Breast epithelium (tissue), 4 donors: ENCODE measurements at regions not wholly inside any gene's neighbourhood (a gene's known extent, or its start where the extent isn't known, plus 50 kb on each side); places are given as distances from the start of the nearest gene placed in this dataset.

Source experiments
- DNase-seq, 2 donors: peaks; one replicate each; pipeline ENCODE4 v3.0.0-alpha.2; 2019; ENCODE audit warnings: low spot score in 2 of 2
- H3K27ac ChIP-seq, 2 donors: fragments of 200-600 bp; sonication (generic) in 1 of 2; one replicate each; pipeline ENCODE4 v1.5.1; 2016 to 2019; ENCODE audit warnings: mild to moderate bottlenecking in 1 of 2
- H3K27me3 ChIP-seq, 2 donors: fragments of 200-600 bp; sonication (generic) in 1 of 2; one replicate each; pipeline versions ENCODE4 v1.5.1 to v1.6.0; 2017 to 2019; ENCODE audit warnings: control low read depth in 1 of 2, mild to moderate bottlenecking in 1 of 2
- H3K36me3 ChIP-seq: fragments of 200-600 bp; one replicate; pipeline ENCODE4 v1.5.1; 2019
- H3K4me1 ChIP-seq, 2 donors: fragments of 200-600 bp; sonication (generic); one replicate each; pipeline ENCODE4 v1.5.1; 2016 to 2019; ENCODE audit warnings: control low read depth in 1 of 2
- H3K4me3 ChIP-seq, 3 donors: fragments of 200-600 bp; sonication (generic); 1 replicate in 2 of 3; 2 replicates in 1 of 3; pipeline ENCODE4 v1.5.1; 2016 to 2019; ENCODE audit warnings: mild to moderate bottlenecking in 3 of 3, moderate library complexity in 2 of 3
- H3K9me3 ChIP-seq, 2 donors: fragments of 200-600 bp; sonication (generic) in 1 of 2; one replicate each; pipeline ENCODE4 v1.5.1; 2016 to 2019; ENCODE audit warnings: control low read depth in 1 of 2
- CTCF ChIP-seq, 3 donors: fragments of 450-650 bp; IDR thresholded peaks; one replicate each; pipeline ENCODE4 v1.5.1; 2016 to 2017; ENCODE audit warnings: antibody characterized with exemption in 3 of 3, mild to moderate bottlenecking in 3 of 3, moderate library complexity in 3 of 3
- POLR2A ChIP-seq: fragments of 450-650 bp; IDR thresholded peaks from one replicate; pipeline ENCODE4 v1.6.1; 2016; ENCODE audit warnings: antibody characterized with exemption, mild to moderate bottlenecking, moderate library complexity
- POLR2AphosphoS5 ChIP-seq, 3 donors: sonication (generic); formaldehyde crosslinking; IDR thresholded peaks; one replicate each; pipeline ENCODE4 v1.6.1; 2017; ENCODE audit warnings: antibody characterized with exemption in 3 of 3
- intact Hi-C: fragments of 100-400 bp; cut with DNase I; formaldehyde crosslinking; loops from one replicate; pipeline ENCODE4 v1.15.1; 2023; ENCODE audit warnings: low total_unique reads

- no peaks in the 10 kb centered on the region for H3K36me3 ChIP-seq
- H3K9me3 ChIP-seq, result peaks cover 0 to 1% of the 10 kb centered on the region in 2 donors
- DNase-seq, result no peak
- H3K27ac ChIP-seq, result no peak overlapping the region
- intact Hi-C loops, result no loop called here
- H3K4me3 ChIP-seq, result no peak overlapping the region
- no peaks in the 10 kb centered on the region for H3K4me1 ChIP-seq
- TF ChIP-seq CTCF (IDR thresholded peaks at IDR 0.05) (no peak), POLR2A (no peak), POLR2AphosphoS5 (IDR thresholded peaks at IDR 0.05) (no peak)
- no peaks in the 10 kb centered on the region for H3K27me3 ChIP-seq
Measured at GRCh38 chr10:78891741-78892140, 177.0 kb upstream of the ZMIZ1 start.

GRCh38 chr10:78892338-78893176 lies 176.2 kb upstream of the ZMIZ1 start:
- H3K36me3 ChIP-seq, result no peaks in the 10 kb centered on the region
- no peak overlapping the region for H3K4me3 ChIP-seq
- TF ChIP-seq CTCF (IDR thresholded peaks at IDR 0.05) (no peak), POLR2AphosphoS5 (IDR thresholded peaks at IDR 0.05) (no peak), POLR2A (no peak)
- DNase-seq, result no peak
- H3K9me3 ChIP-seq, result no peaks in the 10 kb centered on the region
- intact Hi-C loops, result no loop called here
- H3K4me1 ChIP-seq, result no peaks in the 10 kb centered on the region
- H3K27me3 ChIP-seq, result no peaks in the 10 kb centered on the region
- no peak overlapping the region for H3K27ac ChIP-seq

GRCh38 chr10:78893217-78893616 lies 175.5 kb upstream of the ZMIZ1 start:
- Histone ChIP-seq H3K9me3 (no peaks in the 10 kb centered on the region), H3K36me3 (no peaks in the 10 kb centered on the region), H3K27ac (no peak overlapping the region), H3K4me1 (no peaks in the 10 kb centered on the region), H3K27me3 (no peaks in the 10 kb centered on the region), H3K4me3 (no peak overlapping the region)
- intact Hi-C loops, result no loop called here
- no peak for TF ChIP-seq POLR2AphosphoS5 (IDR thresholded peaks at IDR 0.05)
- no peak for TF ChIP-seq POLR2A
- TF ChIP-seq CTCF (IDR thresholded peaks at IDR 0.05), result no peak
- no peak for DNase-seq

- Histone ChIP-seq H3K36me3 (no peaks in the 10 kb centered on the region), H3K4me3 (no peak overlapping the region), H3K27ac (no peak overlapping the region), H3K4me1 (peaks cover 0 to 2% of the 10 kb centered on the region in 2 donors), H3K27me3 (no peaks in the 10 kb centered on the region), H3K9me3 (no peaks in the 10 kb centered on the region)
- DNase-seq, result no peak
- intact Hi-C loops, result no loop called here
- no peak for TF ChIP-seq POLR2AphosphoS5 (IDR thresholded peaks at IDR 0.05)
- TF ChIP-seq CTCF (IDR thresholded peaks at IDR 0.05), result no peak
- TF ChIP-seq POLR2A, result no peak
Measured at GRCh38 chr10:78894089-78894840, 174.5 kb upstream of the ZMIZ1 start.

- H3K4me1 ChIP-seq, result peaks cover 0 to 4% of the 10 kb centered on the region in 2 donors
- no peaks in the 10 kb centered on the region for H3K36me3 ChIP-seq
- no peak for TF ChIP-seq POLR2AphosphoS5 (IDR thresholded peaks at IDR 0.05)
- TF ChIP-seq CTCF (IDR thresholded peaks at IDR 0.05), result no peak
- TF ChIP-seq POLR2A, result no peak
- no peaks in the 10 kb centered on the region for H3K27me3 ChIP-seq
- no peak for DNase-seq
- H3K27ac ChIP-seq, result no peak overlapping the region
- intact Hi-C loops, result no loop called here
- H3K9me3 ChIP-seq, result no peaks in the 10 kb centered on the region
- no peak overlapping the region for H3K4me3 ChIP-seq
Measured at GRCh38 chr10:78894841-78895195, 173.9 kb upstream of the ZMIZ1 start.
